ENCODE measurements at regions not wholly inside any gene's neighbourhood (a gene's known extent, or its start where the extent isn't known, plus 50 kb on each side); places are given as distances from the start of the nearest gene placed in this dataset.

- Histone ChIP-seq H3K36me3 (no peaks in the 10 kb centered on the region), H3K4me1 (no peaks in the 10 kb centered on the region), H3K27ac (no peak overlapping the region), H3K9me3 (no peaks in the 10 kb centered on the region), H3K4me3 (no peak overlapping the region), H3K27me3 (ENCODE audit: low read depth) (no peaks in the 10 kb centered on the region)
- DNase-seq (no peak), ATAC-seq (no peak)
- intact Hi-C loops (cut with DNase I) = no loop called here
- TF ChIP-seq CTCF (IDR thresholded peaks at IDR 0.05) = no peak
Measured at GRCh38 chr18:1050012-1050657, 145.5 kb downstream of the ADCYAP1 start.

- no peak for DNase-seq
- no peak for TF ChIP-seq CTCF (IDR thresholded peaks at IDR 0.05)
Measured at GRCh38 chr18:1052301-1052700, 147.6 kb downstream of the ADCYAP1 start.

GRCh38 chr18:1053331-1054315, 149.0 kb downstream of the ADCYAP1 start:
- ATAC-seq (no peak), DNase-seq (no peak)
- no peaks in the 10 kb centered on the region for H3K9me3 ChIP-seq
- no peaks in the 10 kb centered on the region for H3K4me1 ChIP-seq
- H3K27me3 ChIP-seq (ENCODE audit: low read depth) = no peaks in the 10 kb centered on the region
- no peak overlapping the region for H3K4me3 ChIP-seq
- intact Hi-C loops (cut with DNase I) = no loop called here
- no peak overlapping the region for H3K27ac ChIP-seq
- H3K36me3 ChIP-seq = no peaks in the 10 kb centered on the region
- TF ChIP-seq CTCF (IDR thresholded peaks at IDR 0.05) = no peak

More at GRCh38 chr18:1052301-1052700, 147.6 kb downstream of the ADCYAP1 start:
- Histone ChIP-seq H3K4me1 (no peaks in the 10 kb centered on the region), H3K4me3 (no peak overlapping the region), H3K36me3 (no peaks in the 10 kb centered on the region), H3K9me3 (no peaks in the 10 kb centered on the region), H3K27ac (no peak overlapping the region), H3K27me3 (ENCODE audit: low read depth) (no peaks in the 10 kb centered on the region)
- no peak for ATAC-seq
- intact Hi-C loops (cut with DNase I) = no loop called here

- Histone ChIP-seq H3K27ac (no peak overlapping the region), H3K4me1 (no peaks in the 10 kb centered on the region), H3K4me3 (no peak overlapping the region), H3K9me3 (no peaks in the 10 kb centered on the region), H3K27me3 (ENCODE audit: low read depth) (no peaks in the 10 kb centered on the region), H3K36me3 (no peaks in the 10 kb centered on the region)
- DNase-seq = no peak
- ATAC-seq = no peak
- no peak for TF ChIP-seq CTCF (IDR thresholded peaks at IDR 0.05)
- intact Hi-C loops (cut with DNase I) = no loop called here
Measured at GRCh38 chr18:1056404-1056803, 151.7 kb downstream of the ADCYAP1 start.

- Histone ChIP-seq H3K4me3 (no peak overlapping the region), H3K27ac (no peak overlapping the region), H3K27me3 (ENCODE audit: low read depth) (no peaks in the 10 kb centered on the region), H3K36me3 (no peaks in the 10 kb centered on the region), H3K9me3 (no peaks in the 10 kb centered on the region), H3K4me1 (no peaks in the 10 kb centered on the region)
- no peak for TF ChIP-seq CTCF (IDR thresholded peaks at IDR 0.05)
- intact Hi-C loops (cut with DNase I) = no loop called here
- ATAC-seq (no peak), DNase-seq (no peak)
Measured at GRCh38 chr18:1057367-1057766, 152.7 kb downstream of the ADCYAP1 start.
